ENCODE measurements at regions not wholly inside any gene's neighbourhood (a gene's known extent, or its start where the extent isn't known, plus 50 kb on each side); places are given as distances from the start of the nearest gene placed in this dataset.

DNA sequence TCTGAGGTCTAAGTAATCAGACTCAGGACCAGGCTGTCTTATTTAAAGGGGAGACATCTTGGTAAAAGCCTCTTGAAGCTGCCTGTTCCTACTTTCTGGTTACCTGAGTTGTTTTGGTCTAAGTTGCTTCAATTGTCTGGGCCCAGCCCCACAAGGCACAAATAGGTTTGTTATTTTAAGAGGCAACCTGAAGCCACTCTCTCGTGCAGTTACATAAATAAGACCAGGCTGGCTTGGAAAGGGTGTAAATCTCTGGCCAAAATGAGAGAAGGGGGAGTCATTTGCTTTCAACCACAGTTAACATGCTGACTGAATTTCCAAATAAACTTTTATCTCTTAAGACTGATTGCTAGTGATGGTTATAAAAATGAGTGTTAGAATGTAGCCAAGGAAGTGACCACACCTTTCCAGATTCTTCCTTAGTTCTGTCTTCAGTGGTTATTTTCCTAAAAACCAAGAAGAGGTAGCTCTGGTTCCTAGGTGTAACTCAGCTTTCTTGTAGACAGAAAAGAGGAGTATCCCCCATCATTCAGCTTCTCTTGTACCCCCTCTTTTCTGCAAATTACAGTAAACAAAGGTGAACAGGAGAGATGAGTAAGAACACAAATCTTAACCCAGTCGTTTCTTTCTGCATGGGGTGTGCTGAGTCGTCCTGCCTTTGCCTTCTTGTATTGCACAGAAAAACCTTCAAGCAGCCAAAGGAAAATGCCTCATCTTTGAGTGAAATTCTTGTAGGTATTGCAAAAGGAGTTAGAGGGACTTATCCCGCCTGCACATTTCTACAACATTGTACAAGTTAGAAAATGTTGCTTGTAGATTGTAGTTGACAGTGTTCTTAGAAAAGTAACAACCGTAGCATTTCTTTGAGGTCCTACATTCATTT is 161.5 kb upstream of the NT5C1B start:
- TF ChIP-seq CTCF (IDR thresholded peaks at IDR 0.05) (peak in 1 of 3 experiments; percentile 10), POLR2A (IDR thresholded peaks at IDR 0.05) (no peak)

Data from vagina (tissue), 2 donors.